Spinal cord (tissue), 9 donors: ENCODE measurements at regions not wholly inside any gene's neighbourhood (a gene's known extent, or its start where the extent isn't known, plus 50 kb on each side); places are given as distances from the start of the nearest gene placed in this dataset.
"Not testable (repeated sequence)": the region's sequence is repeated elsewhere in the genome, so short reads cannot be mapped to it uniquely, and the experiment has no call there.

Experiments
- DNase-seq, 6 donors: peaks; one replicate each; pipeline versions ENCODE4 v3.0.0 to v3.0.0-alpha.2; 2013 to 2015; ENCODE audit warnings: low spot score in 6 of 6, low read depth in 4 of 6
- H3K27ac ChIP-seq: one replicate; pipeline ENCODE4 v1.5.1; 2013; ENCODE audit warnings: low read depth, low read length, control low read depth
- H3K27me3 ChIP-seq: one replicate; pipeline ENCODE4 v1.6.1; 2013; ENCODE audit warnings: low read length; ENCODE audit not compliant: control insufficient read depth, insufficient read depth
- H3K36me3 ChIP-seq: one replicate; pipeline ENCODE4 v1.6.1; 2013; ENCODE audit warnings: low read length; ENCODE audit not compliant: control insufficient read depth, insufficient read depth
- H3K4me1 ChIP-seq: one replicate; pipeline ENCODE4 v1.6.1; 2013; ENCODE audit warnings: low read length; ENCODE audit not compliant: control insufficient read depth, insufficient read depth
- H3K4me3 ChIP-seq: one replicate; pipeline ENCODE4 v1.5.1; 2013; ENCODE audit warnings: low read depth, low read length, control low read depth
- H3K9me3 ChIP-seq: one replicate; pipeline ENCODE4 v1.6.1; 2013; ENCODE audit warnings: low read length; ENCODE audit not compliant: control insufficient read depth, insufficient read depth
- WGBS: methylation state at CpG from one replicate; pipeline ENCODE4 v1.1.5; 2013; ENCODE audit warnings: missing lambda C conversion rate; ENCODE audit not compliant: insufficient coverage; 5-methylcytosine and 5-hydroxymethylcytosine counted together
- donor health status: healthy.

- not testable (repeated sequence) for H3K9me3 ChIP-seq, DNase-seq, H3K27ac ChIP-seq, H3K4me3 ChIP-seq, H3K36me3 ChIP-seq, H3K4me1 ChIP-seq, H3K27me3 ChIP-seq
- no CpG with 5 or more reads among the region's 2 CpGs for WGBS
Observed at GRCh38 chr1:121092329-121092968, 91.7 kb downstream of the FAM72B start.

GRCh38 chr1:121095014-121095413 is 89.1 kb downstream of the FAM72B start:
- not testable (repeated sequence) for DNase-seq, H3K36me3 ChIP-seq, H3K9me3 ChIP-seq, H3K4me1 ChIP-seq, H3K27me3 ChIP-seq, H3K4me3 ChIP-seq, H3K27ac ChIP-seq
- 100% methylated on average over 1 of the region's 2 CpGs for WGBS

- H3K4me3 ChIP-seq, result peak overlapping the region; percentile 9
- 0% methylated on average over 20 of the region's 69 CpGs for WGBS
- not testable (repeated sequence) for H3K4me1 ChIP-seq, H3K27me3 ChIP-seq, H3K9me3 ChIP-seq, H3K27ac ChIP-seq, H3K36me3 ChIP-seq
- peak in 4 of 6 donors; percentile 42 to 86 (median 70) for DNase-seq
Observed at GRCh38 chr1:121097127-121097866, 86.8 kb downstream of the FAM72B start.

- not testable (repeated sequence) for H3K9me3 ChIP-seq, H3K27ac ChIP-seq, H3K36me3 ChIP-seq, H3K27me3 ChIP-seq, H3K4me1 ChIP-seq
- no CpG with 5 or more reads among the region's 21 CpGs for WGBS
- peak in 2 of 6 donors; percentile 22 to 27 for DNase-seq
- H3K4me3 ChIP-seq, result peak overlapping the region; percentile 9
Observed at GRCh38 chr1:121097867-121098215, 86.3 kb downstream of the FAM72B start.

GRCh38 chr1:121109025-121109424 is 75.1 kb downstream of the FAM72B start:
- DNase-seq, result not testable (repeated sequence)

GRCh38 chr1:121116522-121117297 is 67.4 kb downstream of the FAM72B start:
- not testable (repeated sequence) for H3K27ac ChIP-seq, H3K36me3 ChIP-seq, H3K9me3 ChIP-seq, H3K4me1 ChIP-seq, H3K27me3 ChIP-seq
- DNase-seq, result peak in 3 of 6 donors; percentile 6 to 55 (median 54)
- no CpG with 5 or more reads among the region's 44 CpGs for WGBS
- H3K4me3 ChIP-seq, result peak overlapping the region; percentile 27

More at GRCh38 chr1:121109025-121109424, 75.1 kb downstream of the FAM72B start:
- not testable (repeated sequence) for H3K36me3 ChIP-seq, H3K4me3 ChIP-seq, H3K27ac ChIP-seq, H3K9me3 ChIP-seq, H3K4me1 ChIP-seq, H3K27me3 ChIP-seq
- no CpG with 5 or more reads among the region's 1 CpG for WGBS

- not testable (repeated sequence) for H3K4me3 ChIP-seq, H3K36me3 ChIP-seq, H3K9me3 ChIP-seq, H3K4me1 ChIP-seq, H3K27me3 ChIP-seq, DNase-seq, H3K27ac ChIP-seq
- no CpG with 5 or more reads among the region's 10 CpGs for WGBS
Observed at GRCh38 chr1:121117298-121117611, 66.9 kb downstream of the FAM72B start.

GRCh38 chr1:121117622-121118479 is 66.3 kb downstream of the FAM72B start:
- H3K27me3 ChIP-seq, H3K36me3 ChIP-seq, H3K9me3 ChIP-seq, H3K4me1 ChIP-seq: not testable (repeated sequence)
- Histone ChIP-seq H3K27ac (peak overlapping the region; percentile 75), H3K4me3 (peak overlapping the region; percentile 41)
- peak in 4 of 6 donors; percentile 7 to 46 (median 26) for DNase-seq
- 0% methylated on average over 34 of the region's 47 CpGs for WGBS
